SK-N-MC (cell line): ENCODE measurements at regions not wholly inside any gene's neighbourhood (a gene's known extent, or its start where the extent isn't known, plus 50 kb on each side); places are given as distances from the start of the nearest gene placed in this dataset.

ENCODE experiments used
- EZH2 ChIP-seq: fragments of 200-600 bp; sonication (generic); IDR thresholded peaks from one replicate; pipeline ENCODE4 v1.6.1; 2017; ENCODE audit warnings: antibody characterized with exemption
- POLR2AphosphoS5 ChIP-seq: IDR thresholded peaks from 2 replicates; pipeline ENCODE4 v1.6.1; 2012; ENCODE audit warnings: mild to moderate bottlenecking, low read depth, low read length, borderline replicate concordance

DNA sequence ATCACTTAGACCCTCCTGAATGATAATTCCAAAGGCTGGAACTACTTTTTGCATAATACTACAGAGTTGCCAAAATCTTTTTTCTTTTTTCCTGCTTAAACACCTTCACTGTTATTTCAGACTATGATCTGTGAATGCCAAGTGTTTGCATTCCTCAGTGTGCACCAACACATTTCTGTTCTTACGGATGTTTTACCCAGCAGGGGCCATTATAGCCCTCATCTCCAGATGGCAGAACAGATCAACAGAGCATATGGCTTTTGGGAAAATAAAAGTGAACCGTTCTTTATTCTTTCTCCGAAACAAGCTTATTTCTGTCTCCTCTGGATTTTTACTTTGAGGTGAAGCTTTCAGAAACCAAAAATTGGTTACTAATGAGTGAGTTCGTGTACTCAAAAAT, 1226.6 kb upstream of the FAM98A start:
- TF ChIP-seq EZH2 = no peak
- no peak for TF ChIP-seq POLR2AphosphoS5
